GM21528 (cell line): ENCODE measurements at regions not wholly inside any gene's neighbourhood (a gene's known extent, or its start where the extent isn't known, plus 50 kb on each side); places are given as distances from the start of the nearest gene placed in this dataset.
"Not testable (repeated sequence)": the region's sequence is repeated elsewhere in the genome, so short reads cannot be mapped to it uniquely, and the experiment has no call there.

Experiments used
- ATAC-seq: cut with Tn5 transposase; IDR thresholded peaks from one replicate; pipeline ENCODE4 v1.9.1; 2021; ENCODE audit warnings: mild to moderate bottlenecking, moderate library complexity; ENCODE audit not compliant: unreplicated experiment, low FRiP score

- ATAC-seq: no peak
Observed at GRCh38 chr4:164039482-164039881, 545.0 kb downstream of the TMA16 start.

- no peak for ATAC-seq
Observed at GRCh38 chr4:164056426-164057142, 562.1 kb downstream of the TMA16 start.

- no peak for ATAC-seq
Observed at GRCh38 chr4:164058776-164059445, 564.4 kb downstream of the TMA16 start.

- ATAC-seq: no peak
Observed at GRCh38 chr4:164060456-164060855, 566.0 kb downstream of the TMA16 start.

DNA sequence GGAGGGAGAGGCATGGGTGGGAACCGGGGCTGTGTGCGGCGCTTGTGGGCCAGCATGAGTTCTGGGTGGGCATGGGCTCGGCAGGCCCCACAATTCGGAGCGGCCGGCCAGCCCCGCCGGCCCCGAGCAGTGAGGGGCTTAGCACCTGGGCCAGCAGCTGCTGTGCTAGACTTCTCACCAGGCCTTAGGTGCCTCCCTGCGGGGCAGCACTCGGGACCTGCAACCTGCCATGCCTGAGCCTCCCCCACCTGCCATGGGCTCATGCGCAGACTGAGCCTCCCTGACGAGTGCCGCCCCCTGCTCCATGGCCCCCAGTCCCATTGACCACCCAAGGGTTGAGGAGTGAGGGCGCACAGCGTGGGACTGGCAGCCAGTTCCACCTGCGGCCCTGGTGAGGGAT lies 573.9 kb downstream of the TMA16 start:
- ATAC-seq: no peak

DNA sequence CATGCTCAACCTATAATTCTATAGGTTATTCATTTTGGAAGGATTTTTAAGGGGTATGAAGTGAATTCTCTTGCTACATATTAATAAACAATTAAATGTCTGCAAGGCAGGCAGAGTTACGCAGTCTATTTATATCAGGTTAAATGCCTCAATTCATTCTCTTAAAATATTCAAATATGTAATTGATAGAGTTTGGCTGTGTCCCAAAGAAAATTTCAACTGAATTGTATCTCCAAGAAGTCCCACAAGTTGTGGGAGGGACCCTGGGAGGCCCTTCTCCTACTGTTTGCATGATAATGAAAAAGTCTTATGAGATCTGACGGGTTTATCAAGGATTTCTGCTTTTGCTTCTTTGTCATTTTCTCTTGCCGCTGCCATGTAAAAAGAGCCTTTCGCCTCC lies 576.1 kb downstream of the TMA16 start:
- no peak for ATAC-seq

- no peak for ATAC-seq
Observed at GRCh38 chr4:164081371-164081770, 586.9 kb downstream of the TMA16 start.

GRCh38 chr4:164081801-164082200 lies 587.3 kb downstream of the TMA16 start:
- no peak for ATAC-seq

GRCh38 chr4:164087733-164088132 lies 593.2 kb downstream of the TMA16 start:
- no peak for ATAC-seq

DNA sequence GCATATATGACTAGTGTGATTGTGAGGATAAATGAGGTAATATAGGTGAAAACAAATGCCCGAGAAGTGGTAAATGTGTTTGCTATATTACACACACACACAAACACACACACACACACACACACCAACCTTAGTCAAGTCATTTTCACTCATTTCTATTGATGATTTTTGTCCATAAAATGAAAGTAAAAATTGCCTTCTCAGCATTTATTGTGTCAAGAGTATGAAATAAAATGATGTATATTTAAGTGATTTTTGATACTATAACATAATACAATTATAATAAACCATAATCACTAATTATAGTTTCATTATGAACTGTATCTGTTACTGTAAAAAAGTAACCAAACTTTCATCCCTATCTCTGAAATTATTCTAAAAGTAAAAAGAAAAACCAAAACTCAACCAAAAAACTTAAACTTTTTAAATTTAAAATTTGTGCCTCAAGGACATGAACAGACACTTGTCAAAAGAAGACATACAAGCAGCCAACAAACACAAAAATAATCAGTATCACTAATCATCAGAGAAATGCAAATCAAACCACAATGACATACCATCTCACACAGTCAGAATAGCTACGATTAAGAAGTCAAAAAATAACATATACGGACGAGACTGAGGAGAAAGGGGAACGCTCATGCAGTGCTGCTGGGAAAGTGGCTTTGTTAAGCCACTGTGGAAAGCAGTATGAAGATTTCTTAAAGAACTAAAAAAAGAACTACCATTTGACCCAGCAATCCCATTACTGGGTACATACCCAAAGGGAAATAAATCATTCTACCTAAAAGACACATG lies 601.0 kb downstream of the TMA16 start:
- ATAC-seq: no peak

DNA sequence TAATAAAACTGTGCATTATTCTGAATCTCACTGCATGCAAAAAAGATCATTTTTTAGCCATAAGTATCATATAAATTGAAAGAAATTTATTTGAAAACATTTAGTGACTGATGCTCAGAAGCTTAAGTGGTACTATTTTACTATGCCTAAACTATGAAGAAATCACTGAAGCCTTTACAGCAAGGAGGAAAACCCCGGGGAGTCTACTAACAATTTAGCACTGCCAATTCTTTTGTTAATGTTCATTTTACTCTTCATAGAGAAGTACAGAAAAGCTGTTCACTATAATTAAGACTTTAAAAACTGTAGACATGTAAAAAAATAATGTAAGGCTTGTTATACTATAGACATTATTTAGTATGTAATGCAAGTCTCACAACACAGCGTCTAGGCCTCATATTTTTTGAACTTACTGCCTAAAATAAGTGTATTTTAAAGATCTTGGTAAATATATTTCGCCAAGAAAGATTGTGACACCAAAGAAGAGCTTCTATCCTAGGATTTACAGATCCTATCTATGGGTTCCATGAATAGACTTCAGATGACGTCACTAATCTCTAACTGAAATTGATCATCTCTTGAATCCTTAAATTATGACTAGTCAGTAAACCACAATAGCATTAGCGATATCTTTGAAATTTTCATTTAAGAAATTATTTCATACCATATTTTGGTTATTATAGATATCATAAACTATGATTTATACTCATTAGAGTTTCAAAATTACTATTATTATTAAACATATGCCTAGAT lies 602.5 kb downstream of the TMA16 start:
- ATAC-seq: no peak

- not testable (repeated sequence) for ATAC-seq
Observed at GRCh38 chr4:164100741-164101365, 606.4 kb downstream of the TMA16 start.

DNA sequence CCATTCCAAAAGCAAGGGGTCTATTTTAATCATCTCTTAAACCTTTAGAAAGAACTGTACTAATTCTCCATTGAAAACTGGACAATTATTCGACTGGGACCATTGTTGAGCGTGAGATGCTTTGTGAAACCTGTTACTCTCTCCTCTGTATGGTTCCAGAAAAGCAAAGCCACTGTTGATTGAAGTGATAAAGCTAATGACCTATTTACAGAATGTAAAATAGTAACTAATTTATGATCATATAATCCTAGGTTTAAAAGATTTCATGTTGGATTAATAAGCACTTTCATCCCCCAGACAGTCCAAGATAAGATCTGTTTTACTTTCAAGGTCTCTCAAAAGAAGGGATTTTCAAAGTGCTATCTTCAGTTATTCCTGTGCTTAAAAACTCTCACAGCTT lies 614.5 kb downstream of the TMA16 start:
- ATAC-seq: no peak

DNA sequence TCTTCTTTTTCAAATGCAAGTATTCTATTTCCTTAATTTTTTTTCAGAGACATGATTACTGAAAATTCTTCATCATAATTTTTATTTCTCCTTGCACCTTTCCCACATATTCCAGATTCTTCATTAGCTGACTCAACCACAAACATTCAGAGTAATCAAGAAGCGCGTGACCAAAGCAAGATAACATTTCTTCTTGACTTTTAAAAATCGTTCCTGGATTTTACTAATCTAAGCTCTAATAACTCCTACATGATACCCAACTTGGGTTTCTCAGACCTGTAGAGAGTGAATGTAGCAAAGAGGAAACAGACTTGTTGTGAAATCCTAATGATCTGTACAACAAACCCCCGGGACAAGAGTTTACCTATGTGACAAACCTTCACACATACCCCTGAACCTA lies 615.0 kb downstream of the TMA16 start:
- no peak for ATAC-seq

DNA sequence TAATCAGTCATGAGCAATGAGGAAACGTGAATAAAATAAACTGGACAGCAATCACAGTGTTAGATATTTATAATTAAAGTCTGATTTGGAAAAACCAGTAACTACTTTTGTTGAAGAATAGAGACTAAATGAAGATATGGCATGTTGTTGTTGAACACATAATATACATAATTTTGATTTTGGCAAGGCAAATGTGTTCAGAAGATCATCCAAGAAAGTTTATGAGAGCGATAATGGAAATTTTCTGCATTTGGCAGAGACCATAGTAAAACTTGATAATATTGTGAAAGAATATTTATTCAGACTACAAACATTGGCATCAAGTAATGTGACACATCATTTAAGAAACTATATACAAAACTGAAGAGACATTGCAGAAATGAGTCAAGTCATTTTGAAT lies 620.7 kb downstream of the TMA16 start:
- ATAC-seq: no peak

DNA sequence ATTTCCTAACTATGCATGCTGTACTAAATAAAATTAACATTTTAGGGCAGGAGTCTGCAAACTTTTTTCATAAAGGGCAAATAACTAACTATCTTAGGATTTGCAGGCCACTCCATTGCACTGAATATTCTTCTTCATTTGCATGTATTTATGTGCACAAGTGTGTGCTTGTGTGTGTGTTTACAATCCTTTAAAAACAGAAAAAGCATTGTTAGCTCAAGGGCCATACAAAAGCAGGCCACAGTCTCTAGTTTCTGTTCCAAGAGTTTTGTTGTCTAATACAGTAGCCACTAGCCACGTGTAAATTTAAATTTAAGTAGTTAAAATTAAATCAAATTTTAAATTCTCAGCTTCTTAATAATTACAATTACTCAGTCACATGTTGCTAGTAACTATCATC lies 621.8 kb downstream of the TMA16 start:
- ATAC-seq: no peak

GRCh38 chr4:164134388-164134787 lies 619.5 kb upstream of the SMIM31 start:
- no peak for ATAC-seq

DNA sequence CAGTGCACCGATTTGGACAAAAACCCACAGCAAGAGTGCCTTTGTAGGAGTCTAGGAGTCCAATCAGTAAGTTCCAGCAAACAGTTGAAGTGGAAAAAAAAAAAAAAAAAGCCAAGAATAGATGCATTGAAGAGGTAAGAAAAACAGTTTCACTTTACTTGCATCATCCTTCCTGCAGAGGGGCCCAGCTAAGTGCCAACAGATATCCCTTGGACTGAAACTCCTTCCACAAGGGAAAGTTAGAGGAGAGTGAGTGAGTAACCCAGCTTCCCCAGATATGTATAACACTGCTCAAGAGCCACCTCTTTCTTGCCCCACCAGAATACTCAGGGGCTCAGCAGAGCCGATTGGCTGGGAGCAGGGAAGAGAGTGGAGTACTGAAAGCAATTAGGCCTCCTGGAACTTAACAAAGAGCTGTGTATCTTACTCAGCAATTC lies 617.7 kb upstream of the SMIM31 start:
- no peak for ATAC-seq

- ATAC-seq: no peak
Observed at GRCh38 chr4:164138521-164138920, 615.4 kb upstream of the SMIM31 start.

- ATAC-seq: no peak
Observed at GRCh38 chr4:164139291-164139690, 614.6 kb upstream of the SMIM31 start.
